ENCODE measurements at regions not wholly inside any gene's neighbourhood (a gene's known extent, or its start where the extent isn't known, plus 50 kb on each side); places are given as distances from the start of the nearest gene placed in this dataset.

DNA sequence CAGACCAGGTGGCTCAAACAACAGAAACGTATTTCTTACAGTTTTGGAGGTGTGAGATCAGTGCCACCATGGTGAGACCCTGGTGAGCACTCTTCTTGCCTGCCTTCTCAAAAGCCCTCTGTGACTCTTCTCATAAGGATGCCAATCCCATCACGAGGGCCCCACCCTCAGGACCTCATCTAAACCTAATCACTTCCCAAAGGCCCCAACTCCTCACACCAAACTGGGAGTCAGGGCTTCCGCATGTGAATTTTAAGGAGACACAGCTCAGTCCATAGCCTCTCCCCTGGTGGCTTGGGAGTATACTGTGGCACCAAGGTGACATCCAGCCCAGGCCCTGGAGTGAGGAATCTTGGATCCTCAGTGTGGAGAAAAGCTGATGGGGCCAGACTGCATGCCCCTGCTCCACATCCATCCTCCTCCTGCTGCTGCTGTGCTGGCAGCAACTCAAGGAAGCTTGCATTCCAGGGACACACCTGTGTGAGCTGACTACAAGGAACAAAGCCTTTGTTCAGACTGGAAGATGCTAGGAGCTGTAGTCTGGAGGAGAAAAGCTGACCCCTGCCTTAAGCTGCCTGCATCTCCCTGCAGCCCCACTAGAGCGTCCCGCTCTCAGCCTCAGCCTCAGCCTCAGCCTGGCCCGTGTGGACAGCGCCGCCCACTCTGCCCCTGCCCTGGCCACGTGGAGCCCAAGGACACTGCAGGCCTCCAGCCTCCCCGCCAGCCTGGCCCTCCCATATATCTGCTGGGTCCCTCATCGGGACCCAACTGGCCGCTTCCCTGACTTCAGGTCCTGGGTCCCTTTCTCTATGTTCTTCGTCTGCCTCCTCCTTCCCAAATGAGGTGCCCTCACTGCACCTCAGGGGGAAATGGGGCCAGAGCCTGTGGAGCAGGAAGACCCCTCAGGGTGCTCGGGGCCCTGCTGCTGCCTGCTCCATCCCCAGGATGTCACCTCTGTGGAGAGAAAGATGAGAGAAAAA is 87.8 kb upstream of the RAB6C start:
- Histone ChIP-seq H3K27ac (ENCODE audit: low read depth, low read length) (no peak overlapping the region), H3K27me3 (ENCODE audit: control insufficient read depth, insufficient read depth, low read length) (no peaks in the 10 kb centered on the region), H3K4me1 (ENCODE audit: control insufficient read depth, insufficient read depth, low read length) (no peaks in the 10 kb centered on the region), H3K36me3 (ENCODE audit: control insufficient read depth, insufficient read depth, low read length) (no peaks in the 10 kb centered on the region), H3K9me3 (ENCODE audit: control insufficient read depth, insufficient read depth, low read length) (no peaks in the 10 kb centered on the region), H3K9ac (ENCODE audit: low read depth, low read length) (no peak overlapping the region), H3K4me3 (ENCODE audit: low read depth, low read length) (no peak overlapping the region)

DNA sequence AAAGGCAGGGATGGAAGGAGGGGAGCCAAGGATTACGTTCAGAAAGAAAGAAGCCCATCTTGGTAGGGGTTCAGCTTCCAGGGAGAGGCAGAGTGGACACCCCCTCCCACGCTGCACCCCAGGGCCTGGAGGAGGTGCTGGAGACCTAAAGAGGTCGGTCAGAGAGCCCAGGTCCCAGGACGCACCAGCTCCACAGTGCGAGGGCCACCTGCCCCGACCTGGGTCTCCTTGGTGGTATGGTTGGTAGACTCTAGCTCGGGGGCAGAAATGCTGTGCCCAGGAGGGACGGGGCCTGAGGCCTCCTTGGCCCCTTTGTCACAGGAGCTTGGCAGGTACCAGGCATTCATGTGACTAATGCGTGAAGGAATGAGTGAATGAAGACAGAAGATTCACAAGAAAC is 87.1 kb upstream of the RAB6C start:
- no peaks in the 10 kb centered on the region for H3K27me3 ChIP-seq (ENCODE audit: control insufficient read depth, insufficient read depth, low read length)
- H3K9me3 ChIP-seq (ENCODE audit: control insufficient read depth, insufficient read depth, low read length), result no peaks in the 10 kb centered on the region
- H3K4me3 ChIP-seq (ENCODE audit: low read depth, low read length), result no peak overlapping the region
- H3K36me3 ChIP-seq (ENCODE audit: control insufficient read depth, insufficient read depth, low read length), result no peaks in the 10 kb centered on the region
- no peaks in the 10 kb centered on the region for H3K4me1 ChIP-seq (ENCODE audit: control insufficient read depth, insufficient read depth, low read length)
- H3K27ac ChIP-seq (ENCODE audit: low read depth, low read length), result no peak overlapping the region
- no peak overlapping the region for H3K9ac ChIP-seq (ENCODE audit: low read depth, low read length)

DNA sequence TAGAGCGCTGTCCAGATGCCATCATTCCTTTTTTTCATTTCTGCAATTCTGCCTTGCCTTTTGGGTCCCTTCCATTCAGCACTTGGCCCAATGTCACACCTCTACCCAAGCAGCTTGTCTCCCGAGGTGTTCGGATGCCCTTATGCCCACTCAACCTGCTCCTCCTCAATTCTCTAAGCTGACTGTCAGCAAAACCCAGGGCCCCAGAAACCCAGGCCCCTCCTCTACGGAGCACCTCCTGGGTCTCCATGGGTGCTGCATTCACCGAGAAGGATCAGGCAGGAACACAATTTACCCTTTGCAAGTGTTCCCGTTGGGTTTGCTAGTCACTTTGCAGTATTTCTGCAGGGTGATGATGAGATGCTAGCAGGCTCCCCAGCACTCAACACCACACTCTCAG is 86.7 kb upstream of the RAB6C start:
- Histone ChIP-seq H3K36me3 (ENCODE audit: control insufficient read depth, insufficient read depth, low read length) (no peaks in the 10 kb centered on the region), H3K9me3 (ENCODE audit: control insufficient read depth, insufficient read depth, low read length) (no peaks in the 10 kb centered on the region), H3K27me3 (ENCODE audit: control insufficient read depth, insufficient read depth, low read length) (no peaks in the 10 kb centered on the region), H3K9ac (ENCODE audit: low read depth, low read length) (no peak overlapping the region), H3K4me1 (ENCODE audit: control insufficient read depth, insufficient read depth, low read length) (no peaks in the 10 kb centered on the region), H3K4me3 (ENCODE audit: low read depth, low read length) (no peak overlapping the region), H3K27ac (ENCODE audit: low read depth, low read length) (no peak overlapping the region)

DNA sequence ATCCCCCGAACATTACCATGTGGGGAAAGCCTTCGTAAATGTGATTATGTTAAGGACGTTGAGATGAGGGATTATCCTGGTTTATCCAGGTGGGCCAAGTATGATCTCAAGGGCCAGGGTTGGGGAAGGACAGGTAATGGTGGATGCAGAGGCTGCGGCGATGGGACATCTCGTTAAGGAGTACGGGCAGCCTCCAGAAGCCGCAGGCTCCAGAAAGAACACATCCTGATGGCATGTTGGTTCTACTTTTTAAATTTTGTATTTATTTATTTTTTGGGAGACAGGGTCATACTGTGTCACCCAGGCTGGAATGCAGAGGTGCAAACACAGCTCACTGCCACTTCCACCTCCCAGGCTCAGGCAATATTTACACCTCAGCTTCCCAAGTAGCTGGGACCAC is 86.2 kb upstream of the RAB6C start:
- Histone ChIP-seq H3K27ac (ENCODE audit: low read depth, low read length) (no peak overlapping the region), H3K4me3 (ENCODE audit: low read depth, low read length) (no peak overlapping the region), H3K9ac (ENCODE audit: low read depth, low read length) (no peak overlapping the region), H3K9me3 (ENCODE audit: control insufficient read depth, insufficient read depth, low read length) (no peaks in the 10 kb centered on the region), H3K27me3 (ENCODE audit: control insufficient read depth, insufficient read depth, low read length) (no peaks in the 10 kb centered on the region), H3K36me3 (ENCODE audit: control insufficient read depth, insufficient read depth, low read length) (no peaks in the 10 kb centered on the region), H3K4me1 (ENCODE audit: control insufficient read depth, insufficient read depth, low read length) (no peaks in the 10 kb centered on the region)

DNA sequence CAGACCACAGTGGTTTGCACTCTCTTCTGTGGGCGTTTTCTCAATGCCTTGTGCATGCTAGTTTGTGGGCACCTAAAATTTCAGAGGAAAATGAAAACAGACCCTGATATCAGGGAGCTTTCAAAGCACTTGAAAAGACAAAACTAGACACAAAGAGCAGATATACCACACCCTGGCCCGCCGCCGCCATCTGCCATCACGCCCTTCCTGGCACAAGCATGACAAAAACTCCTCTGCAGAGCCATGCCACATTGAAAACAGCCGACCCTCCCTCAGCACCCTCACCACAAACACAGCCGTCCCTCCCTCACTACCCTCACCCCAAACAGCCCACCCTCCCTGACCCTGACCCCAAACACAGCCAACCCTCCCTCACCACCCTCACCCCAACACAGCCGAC is 84.8 kb upstream of the RAB6C start:
- Histone ChIP-seq H3K4me3 (ENCODE audit: low read depth, low read length) (no peak overlapping the region), H3K27me3 (ENCODE audit: control insufficient read depth, insufficient read depth, low read length) (no peaks in the 10 kb centered on the region)

DNA sequence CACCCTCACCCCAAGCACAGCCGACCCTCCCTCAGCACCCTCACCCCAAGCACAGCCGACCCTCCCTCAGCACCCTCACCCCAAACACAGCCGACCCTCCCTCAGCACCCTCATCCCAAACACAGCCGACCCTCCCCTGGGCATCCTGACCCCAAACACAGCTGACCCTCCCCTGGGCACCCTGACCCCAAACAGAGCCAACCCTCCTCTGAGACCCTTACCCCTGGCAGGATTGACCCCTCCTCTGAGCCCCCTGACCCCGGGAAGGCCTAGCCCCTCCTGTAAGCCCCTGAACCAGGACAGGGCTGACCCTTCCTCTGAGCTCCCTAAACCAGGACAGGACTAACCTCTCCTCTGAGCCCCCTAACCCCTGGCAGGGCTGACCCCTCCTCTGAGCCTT is 84.4 kb upstream of the RAB6C start:
- no peak overlapping the region for H3K9ac ChIP-seq (ENCODE audit: low read depth, low read length)
- H3K4me1 ChIP-seq (ENCODE audit: control insufficient read depth, insufficient read depth, low read length), result no peaks in the 10 kb centered on the region
- H3K9me3 ChIP-seq (ENCODE audit: control insufficient read depth, insufficient read depth, low read length), result no peaks in the 10 kb centered on the region
- H3K4me3 ChIP-seq (ENCODE audit: low read depth, low read length), result no peak overlapping the region
- no peaks in the 10 kb centered on the region for H3K36me3 ChIP-seq (ENCODE audit: control insufficient read depth, insufficient read depth, low read length)
- no peak overlapping the region for H3K27ac ChIP-seq (ENCODE audit: low read depth, low read length)
- no peaks in the 10 kb centered on the region for H3K27me3 ChIP-seq (ENCODE audit: control insufficient read depth, insufficient read depth, low read length)

More for the DNA sequence above, 84.8 kb upstream of the RAB6C start:
- H3K9me3 ChIP-seq (ENCODE audit: control insufficient read depth, insufficient read depth, low read length), result no peaks in the 10 kb centered on the region
- no peaks in the 10 kb centered on the region for H3K36me3 ChIP-seq (ENCODE audit: control insufficient read depth, insufficient read depth, low read length)
- H3K4me1 ChIP-seq (ENCODE audit: control insufficient read depth, insufficient read depth, low read length), result no peaks in the 10 kb centered on the region
- no peak overlapping the region for H3K27ac ChIP-seq (ENCODE audit: low read depth, low read length)
- no peak overlapping the region for H3K9ac ChIP-seq (ENCODE audit: low read depth, low read length)

DNA sequence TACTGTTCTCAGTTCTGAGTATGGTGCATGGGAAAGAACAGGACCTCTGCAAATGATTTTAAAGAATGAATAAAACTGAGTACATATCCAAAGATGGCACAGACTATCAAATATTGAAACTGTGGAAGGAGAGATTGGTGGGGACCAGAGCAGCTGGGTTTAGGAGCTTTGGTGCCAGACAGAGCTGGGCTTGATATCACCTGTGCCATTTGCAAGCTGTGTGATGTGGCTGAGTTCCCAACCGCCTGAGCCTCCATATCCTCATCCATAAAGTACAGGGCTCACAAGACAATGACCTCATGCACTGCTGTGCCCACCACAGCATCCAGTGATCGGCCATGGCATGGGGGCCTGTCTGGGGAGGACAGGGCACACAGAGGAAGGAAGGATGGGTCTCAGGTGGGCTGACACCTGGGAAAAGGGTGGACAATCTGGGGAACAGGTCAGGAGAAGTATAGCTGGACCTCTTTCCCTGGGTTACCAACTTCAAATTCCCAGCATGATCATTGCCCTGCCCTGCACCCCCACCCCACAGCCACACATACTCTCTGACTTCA is 83.9 kb upstream of the RAB6C start:
- Histone ChIP-seq H3K4me1 (ENCODE audit: control insufficient read depth, insufficient read depth, low read length) (no peaks in the 10 kb centered on the region), H3K27me3 (ENCODE audit: control insufficient read depth, insufficient read depth, low read length) (no peaks in the 10 kb centered on the region), H3K9me3 (ENCODE audit: control insufficient read depth, insufficient read depth, low read length) (no peaks in the 10 kb centered on the region), H3K27ac (ENCODE audit: low read depth, low read length) (no peak overlapping the region), H3K9ac (ENCODE audit: low read depth, low read length) (no peak overlapping the region), H3K36me3 (ENCODE audit: control insufficient read depth, insufficient read depth, low read length) (no peaks in the 10 kb centered on the region), H3K4me3 (ENCODE audit: low read depth, low read length) (no peak overlapping the region)

DNA sequence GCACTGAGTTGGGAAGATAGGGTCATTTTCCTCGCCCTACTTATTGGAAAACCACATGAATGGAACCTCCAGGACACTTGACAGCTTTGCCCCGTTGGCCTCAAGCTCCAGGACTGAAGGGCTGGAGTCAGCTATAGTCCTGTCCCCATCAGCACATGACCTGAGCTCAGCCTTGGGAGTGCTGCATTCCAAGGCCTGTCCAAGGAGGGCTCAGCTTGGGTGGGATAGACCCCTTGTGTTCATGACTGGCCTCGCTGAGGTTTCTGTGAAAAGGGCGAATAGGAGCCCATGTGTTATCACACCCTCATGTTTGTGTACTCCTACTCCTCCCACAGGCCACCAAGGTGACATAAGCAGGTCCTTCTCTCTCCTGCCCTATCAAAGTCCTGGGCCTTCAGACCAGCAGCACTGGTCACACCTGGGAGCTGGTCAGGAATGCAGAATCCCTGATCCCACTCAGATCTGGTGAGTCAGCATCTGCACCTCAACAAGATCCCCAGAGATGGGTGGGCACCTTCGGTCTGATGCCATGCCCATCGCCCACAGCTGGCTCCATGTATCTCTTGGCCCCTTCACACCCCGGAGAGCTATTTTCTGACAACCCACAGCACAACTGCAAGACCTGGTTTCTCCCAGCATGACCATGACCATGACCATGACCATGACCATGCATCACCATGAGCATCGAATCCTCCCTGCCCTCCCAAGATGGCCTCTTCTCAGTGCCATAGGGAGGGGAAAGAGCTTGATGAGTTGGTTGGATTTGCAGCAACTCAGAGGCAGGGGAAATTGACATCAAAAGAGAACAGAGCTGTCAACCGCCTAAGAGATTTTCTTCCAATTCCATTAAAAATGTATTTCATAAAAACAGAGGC is 83.0 kb upstream of the RAB6C start:
- Histone ChIP-seq H3K9me3 (ENCODE audit: control insufficient read depth, insufficient read depth, low read length) (no peaks in the 10 kb centered on the region), H3K27ac (ENCODE audit: low read depth, low read length) (no peak overlapping the region), H3K27me3 (ENCODE audit: control insufficient read depth, insufficient read depth, low read length) (no peaks in the 10 kb centered on the region), H3K4me1 (ENCODE audit: control insufficient read depth, insufficient read depth, low read length) (no peaks in the 10 kb centered on the region), H3K4me3 (ENCODE audit: low read depth, low read length) (no peak overlapping the region), H3K36me3 (ENCODE audit: control insufficient read depth, insufficient read depth, low read length) (no peaks in the 10 kb centered on the region), H3K9ac (ENCODE audit: low read depth, low read length) (no peak overlapping the region)

DNA sequence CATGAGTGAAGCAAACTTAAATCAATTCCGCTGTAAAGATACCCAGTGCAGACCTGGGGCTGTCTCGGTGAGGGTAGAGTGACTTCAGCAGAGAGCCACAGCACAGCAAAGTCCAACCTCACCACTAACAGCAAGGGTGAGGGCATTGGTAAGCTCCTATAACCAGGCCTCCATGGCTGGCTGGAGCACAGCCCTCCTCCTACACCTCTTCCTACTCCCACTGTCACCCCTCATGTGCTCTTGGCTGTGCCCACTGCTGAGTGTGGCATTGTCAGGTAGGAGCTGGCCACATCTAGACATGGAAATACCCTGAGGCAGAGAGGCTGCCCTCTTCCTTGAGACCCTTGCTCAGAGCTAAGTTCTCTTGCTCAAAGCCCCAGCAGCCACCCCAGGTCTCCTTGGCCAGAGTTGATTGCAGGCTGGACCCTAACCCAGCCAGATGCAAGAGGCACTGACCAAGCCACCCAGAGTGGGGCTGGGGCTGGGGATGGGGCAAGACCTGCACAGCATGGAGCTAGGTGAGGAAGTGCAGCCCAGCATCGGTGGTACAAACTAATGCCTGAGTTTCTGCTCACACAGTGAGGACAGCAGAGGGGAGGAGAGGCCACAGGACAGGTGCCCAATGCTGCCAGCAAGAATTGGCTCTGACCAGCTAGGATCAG is 77.6 kb upstream of the RAB6C start:
- Histone ChIP-seq H3K9ac (ENCODE audit: low read depth, low read length) (no peak overlapping the region), H3K9me3 (ENCODE audit: control insufficient read depth, insufficient read depth, low read length) (no peaks in the 10 kb centered on the region), H3K4me1 (ENCODE audit: control insufficient read depth, insufficient read depth, low read length) (no peaks in the 10 kb centered on the region), H3K36me3 (ENCODE audit: control insufficient read depth, insufficient read depth, low read length) (no peaks in the 10 kb centered on the region), H3K27me3 (ENCODE audit: control insufficient read depth, insufficient read depth, low read length) (no peaks in the 10 kb centered on the region), H3K4me3 (ENCODE audit: low read depth, low read length) (no peak overlapping the region), H3K27ac (ENCODE audit: low read depth, low read length) (no peak overlapping the region)

DNA sequence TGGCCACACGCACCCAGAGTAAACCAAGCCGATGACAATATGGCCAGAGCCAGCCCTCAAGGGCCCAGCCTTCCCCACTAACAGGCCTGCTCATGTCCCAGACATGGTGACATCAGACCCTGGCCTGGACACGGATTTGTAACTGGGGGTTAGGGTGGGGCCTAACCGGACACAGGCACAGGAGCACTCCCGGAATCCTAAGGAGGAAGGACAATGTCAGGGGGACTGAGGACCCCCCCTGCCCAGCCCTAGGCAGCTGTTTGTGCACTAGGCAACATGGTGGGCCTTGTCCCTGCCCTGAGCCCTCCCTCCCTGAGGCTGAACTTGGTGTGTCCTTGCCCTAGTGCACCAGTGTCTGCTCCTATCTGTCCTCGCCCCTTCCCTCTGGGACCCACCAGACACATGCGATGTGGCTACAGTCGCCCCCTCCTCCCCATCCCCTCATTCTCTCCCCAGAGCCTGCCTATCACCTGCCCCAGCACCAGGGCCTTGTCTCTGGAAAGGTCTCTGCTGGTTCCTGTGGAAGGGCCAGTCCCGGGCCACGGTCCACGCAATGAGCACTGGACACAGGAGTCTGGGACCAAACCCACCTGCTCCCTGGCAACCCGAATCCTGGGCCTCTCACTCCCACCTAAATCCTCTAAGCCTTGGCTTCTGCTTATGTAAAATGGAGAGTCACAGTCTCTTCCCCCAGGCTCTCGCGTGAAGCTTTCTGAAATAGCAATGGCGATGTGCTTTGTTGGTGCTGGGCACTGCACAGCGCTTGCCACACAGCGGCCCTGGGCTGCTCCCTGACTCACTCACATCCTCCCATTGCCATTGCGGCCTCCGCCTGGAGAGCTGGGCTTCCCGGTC is 76.5 kb upstream of the RAB6C start:
- H3K9ac ChIP-seq (ENCODE audit: low read depth, low read length), result no peak overlapping the region
- H3K27me3 ChIP-seq (ENCODE audit: control insufficient read depth, insufficient read depth, low read length), result no peaks in the 10 kb centered on the region
- H3K4me3 ChIP-seq (ENCODE audit: low read depth, low read length), result no peak overlapping the region
- H3K4me1 ChIP-seq (ENCODE audit: control insufficient read depth, insufficient read depth, low read length), result no peaks in the 10 kb centered on the region
- H3K9me3 ChIP-seq (ENCODE audit: control insufficient read depth, insufficient read depth, low read length), result no peaks in the 10 kb centered on the region
- H3K36me3 ChIP-seq (ENCODE audit: control insufficient read depth, insufficient read depth, low read length), result no peaks in the 10 kb centered on the region
- H3K27ac ChIP-seq (ENCODE audit: low read depth, low read length), result no peak overlapping the region
